GM19043 (cell line): ENCODE measurements at regions not wholly inside any gene's neighbourhood (a gene's known extent, or its start where the extent isn't known, plus 50 kb on each side); places are given as distances from the start of the nearest gene placed in this dataset.

Experiments used
- ATAC-seq: cut with Tn5 transposase; IDR thresholded peaks from one replicate; pipeline ENCODE4 v1.9.1; 2021; ENCODE audit warnings: low read depth; ENCODE audit not compliant: unreplicated experiment

DNA sequence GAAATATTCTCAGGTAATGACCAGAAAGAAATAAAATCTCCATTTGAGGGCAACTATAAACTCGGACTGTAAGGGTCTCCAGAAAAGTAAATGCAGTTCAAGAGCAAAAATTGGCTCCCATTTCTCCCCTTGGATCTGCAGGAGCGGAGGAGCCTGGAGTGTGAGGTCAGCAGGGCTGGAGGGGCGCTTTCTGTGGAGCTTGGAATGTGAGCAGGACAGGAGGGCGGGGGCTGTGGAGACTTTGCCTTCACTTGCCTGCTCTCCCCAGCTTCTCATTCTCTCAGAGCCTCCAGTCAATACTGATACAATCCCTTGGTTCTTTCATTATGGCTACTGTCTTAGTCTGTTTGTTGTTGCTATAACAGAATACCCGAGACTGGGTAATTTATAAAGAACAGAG, 162.8 kb upstream of the ANKH start:
- no peak for ATAC-seq

DNA sequence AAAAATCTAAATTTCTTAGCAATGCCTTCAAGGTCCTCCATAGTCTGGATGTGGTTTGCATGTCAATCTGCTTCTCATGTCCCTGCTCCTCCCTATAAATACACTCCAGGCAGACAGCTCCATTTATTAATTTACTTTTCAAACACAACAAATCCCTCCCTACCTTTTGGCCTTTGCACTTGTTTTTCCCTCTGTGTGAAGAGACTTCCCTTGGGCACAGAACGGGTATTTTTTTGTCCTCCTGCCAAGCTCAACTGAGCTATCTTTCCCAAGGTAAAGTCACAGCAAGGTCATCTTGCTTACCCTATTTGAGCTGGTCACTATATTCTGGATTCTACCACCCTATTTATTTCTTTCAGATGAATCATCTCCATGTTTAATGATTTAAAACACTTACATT, 159.6 kb upstream of the ANKH start:
- ATAC-seq, result no peak

DNA sequence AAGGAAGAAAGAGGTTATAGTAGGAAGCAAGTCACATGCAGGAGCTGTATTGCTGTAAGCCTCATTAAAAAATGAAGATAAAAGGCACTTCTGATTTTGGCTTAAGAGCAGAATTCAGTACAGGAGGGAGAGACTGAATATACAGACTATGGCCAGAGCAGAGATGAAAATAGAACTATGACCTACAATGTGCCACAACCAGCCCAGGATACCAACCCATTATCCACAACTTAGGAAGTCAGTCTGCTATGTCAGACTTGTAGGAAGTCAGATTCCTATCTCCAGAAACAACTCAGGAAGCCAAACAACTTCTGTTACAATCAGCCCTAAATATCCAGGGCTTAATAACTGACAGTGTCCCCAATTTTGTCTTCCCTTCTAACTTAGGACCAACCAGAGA, 156.2 kb upstream of the ANKH start:
- no peak for ATAC-seq

DNA sequence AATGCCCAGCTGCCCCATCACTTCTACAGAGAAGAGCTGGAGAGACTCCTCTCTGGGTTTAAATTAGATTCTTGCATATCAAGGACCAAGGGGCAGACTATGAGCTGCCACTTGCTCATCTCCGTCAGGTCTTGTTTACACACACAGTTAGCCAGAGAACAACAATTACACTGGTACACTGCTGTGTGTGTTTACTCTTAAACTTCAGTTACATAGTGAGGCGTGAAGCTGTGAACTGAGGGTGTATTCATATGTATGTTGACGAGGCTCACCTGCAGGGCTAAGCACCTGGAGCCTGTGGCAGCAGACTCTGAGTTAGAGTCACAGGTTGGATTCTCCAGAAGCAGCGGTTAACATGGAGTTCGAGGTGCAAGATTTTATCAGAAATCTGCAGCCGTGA, 155.4 kb upstream of the ANKH start:
- no peak for ATAC-seq

DNA sequence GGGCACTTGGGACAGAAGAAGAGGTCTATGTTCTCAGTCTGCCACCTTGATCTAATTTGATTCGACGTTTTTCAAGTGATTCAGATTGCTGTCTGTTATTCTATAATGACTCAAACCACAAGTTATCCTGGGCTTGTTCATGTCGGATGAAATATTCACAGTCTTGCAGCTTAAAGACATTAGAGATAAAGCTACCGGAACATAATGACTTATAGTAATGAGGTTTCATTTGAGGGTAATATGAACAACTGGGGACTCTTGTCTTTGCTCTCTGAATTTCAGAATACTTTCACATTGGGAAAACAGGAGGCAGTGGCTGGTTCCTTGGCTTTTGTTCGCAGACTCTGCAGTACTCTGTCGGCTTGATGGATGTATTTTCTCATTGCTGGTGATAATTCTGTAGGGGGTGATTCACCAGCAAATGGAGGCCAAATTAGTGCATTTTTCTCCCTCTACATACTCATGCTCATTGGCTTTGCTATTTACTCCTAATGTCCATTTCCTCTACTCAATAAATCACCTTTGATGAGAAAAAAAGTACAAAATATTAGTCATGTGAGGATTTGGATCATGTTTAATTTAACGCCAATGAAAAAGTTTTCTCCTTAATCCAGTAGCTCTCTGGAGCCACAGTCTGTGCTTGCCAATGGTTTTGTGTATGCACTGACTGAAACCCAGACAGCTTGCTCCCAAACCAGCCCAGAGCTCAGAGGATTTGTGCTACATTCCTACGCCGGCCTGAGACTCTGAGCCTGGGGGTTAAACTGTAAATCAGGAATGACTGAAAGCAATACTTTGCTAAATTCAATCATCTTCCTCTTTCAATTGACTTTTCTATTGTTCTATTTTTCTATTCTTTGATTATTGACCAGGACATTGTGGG, 154.7 kb upstream of the ANKH start:
- no peak for ATAC-seq

DNA sequence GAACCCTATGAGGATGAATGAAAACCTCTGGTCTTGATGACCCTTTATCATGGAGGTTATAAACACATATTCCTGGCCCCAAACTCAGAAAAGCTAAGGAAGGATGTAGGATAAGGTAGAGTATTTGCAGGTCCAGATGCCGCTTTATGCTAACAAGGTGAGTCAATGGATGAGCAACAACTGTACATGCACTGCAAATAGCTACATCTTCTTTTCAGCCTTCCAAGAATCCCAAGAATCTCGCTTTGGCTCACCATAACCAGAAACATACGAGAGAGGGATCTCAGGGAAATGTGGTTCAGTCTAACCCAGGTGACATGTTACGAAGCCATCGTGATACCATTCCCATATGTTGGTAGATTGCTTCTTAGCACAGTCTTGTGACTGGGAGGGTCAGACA, 152.3 kb upstream of the ANKH start:
- ATAC-seq, result no peak

DNA sequence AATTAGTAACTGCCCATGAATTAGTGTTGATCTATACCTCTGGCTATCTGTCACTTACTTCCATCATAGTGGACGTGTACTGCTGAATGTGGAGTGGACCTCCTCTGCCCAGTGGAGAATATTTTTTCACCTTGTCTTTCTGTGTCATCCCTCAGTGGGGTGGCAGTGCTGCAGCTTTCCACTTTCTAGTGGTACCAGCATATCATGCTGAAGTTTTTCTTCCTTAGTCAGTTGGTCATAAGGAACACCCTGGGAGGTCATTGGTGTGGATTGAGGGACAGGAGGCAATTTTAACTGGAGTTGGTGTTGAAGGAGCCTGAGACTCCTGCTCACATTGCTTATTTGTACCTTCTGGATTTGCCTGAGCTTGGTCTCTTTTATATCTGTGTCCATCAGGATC, 151.7 kb upstream of the ANKH start:
- no peak for ATAC-seq

DNA sequence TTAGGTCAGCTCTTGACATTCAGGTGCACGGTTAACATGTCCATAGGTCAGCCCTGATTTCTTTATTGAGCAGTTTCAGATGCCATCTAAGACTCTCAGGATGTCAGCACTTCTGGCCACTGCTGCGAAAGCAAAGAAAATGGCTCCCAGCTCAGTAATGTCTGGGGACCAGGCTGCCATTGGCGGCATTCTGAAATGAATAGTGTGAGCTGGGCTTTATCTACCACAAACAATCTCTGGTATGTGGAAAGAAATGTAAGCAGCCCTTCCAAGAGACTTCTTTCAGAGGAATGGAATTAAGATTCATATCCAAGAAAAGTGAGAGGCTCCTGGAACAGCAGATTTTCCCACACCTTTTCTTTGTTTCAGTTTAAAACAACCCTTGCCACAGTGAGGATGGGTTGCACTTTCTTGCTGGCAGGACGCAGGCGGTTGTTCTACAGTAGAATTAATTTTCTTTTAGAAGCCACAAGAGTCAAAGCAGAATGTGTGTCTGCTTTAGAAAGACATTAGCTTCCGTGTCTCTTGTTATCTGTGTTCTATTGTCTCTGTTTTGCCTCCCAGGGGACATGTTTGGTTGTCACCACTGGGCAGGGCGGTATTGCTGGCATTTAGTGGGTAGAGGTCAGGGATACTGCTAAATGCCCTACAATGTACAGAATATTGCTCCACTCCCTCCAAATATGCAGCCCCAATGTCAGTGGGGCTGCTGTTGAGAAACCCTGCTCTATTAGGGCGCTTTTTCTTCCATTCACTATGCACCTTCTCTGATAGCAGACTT, 149.9 kb upstream of the ANKH start:
- ATAC-seq, result no peak

DNA sequence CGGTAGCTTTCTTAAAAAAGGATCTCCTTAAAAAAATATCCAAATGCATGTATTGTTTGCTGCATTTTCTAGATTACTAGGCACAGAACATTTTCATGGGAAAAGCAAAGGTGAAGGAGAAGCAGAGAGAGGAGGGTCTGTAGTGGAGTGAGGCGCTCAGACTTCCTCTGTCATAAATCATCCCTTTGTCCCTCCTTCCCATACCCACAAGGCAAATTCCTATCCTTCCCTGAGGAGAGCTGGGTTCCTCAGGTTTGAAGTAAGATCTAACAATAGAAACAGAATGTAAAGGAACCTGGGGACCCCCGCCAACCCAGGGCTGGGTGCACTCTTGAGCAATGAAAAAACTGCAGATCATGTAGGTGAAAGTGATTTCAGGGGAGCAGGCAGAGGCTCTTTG, 149.2 kb upstream of the ANKH start:
- no peak for ATAC-seq

DNA sequence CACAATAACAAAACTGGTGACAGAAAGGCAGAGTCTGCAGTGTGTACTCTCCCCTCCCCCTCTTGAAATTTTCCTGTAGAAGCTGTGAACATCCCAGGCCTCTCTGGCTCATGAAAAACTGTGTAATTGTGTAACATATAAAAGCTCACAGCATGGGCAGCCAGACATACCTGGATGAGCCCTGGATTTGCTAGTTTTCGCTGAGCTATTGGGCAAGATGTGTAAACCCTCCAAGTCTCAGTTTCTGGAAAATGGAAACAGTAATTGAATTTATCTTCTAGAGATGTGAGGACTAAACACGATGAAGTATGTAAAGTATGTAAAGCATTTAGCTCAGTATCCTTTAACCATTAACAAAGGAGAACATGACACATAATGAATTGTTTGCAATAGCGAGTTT, 143.2 kb upstream of the ANKH start:
- no peak for ATAC-seq

DNA sequence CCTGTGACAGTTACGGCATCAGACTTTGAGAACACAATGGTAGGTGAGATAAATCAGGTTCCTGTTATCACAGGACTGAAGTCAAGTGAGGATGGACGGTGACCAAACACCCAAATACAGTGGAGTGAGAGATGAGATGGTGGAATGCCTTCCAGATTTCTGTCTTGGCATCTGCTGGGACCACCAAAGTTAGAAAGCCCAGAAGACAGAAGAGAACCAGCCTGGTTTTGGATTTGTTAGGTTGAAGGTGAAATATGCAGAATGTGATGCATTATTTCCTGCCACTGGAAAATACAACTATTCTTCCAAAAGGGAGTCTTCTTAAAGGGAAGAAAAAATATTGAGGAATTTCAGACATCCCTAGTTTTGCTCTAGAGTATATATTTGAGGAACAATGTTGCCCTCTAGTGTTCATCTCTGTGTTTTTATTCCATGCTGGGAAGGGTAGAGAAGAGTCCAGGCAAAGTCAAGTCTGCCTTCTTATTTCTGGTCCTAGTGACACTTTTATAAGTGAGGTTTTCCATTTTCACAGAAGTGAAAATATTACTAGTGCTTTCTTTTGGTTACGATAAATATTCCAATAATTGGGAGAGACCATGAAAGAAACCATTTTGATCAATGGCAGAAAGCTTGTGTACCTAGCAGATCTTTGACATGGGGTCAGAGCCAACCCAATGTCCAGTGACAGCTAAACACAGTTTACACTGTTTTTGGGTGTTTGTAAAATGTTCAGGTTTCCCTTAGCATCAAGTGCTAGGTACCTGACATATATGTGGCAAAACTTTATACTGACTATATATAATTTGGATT, 142.3 kb upstream of the ANKH start:
- no peak for ATAC-seq

DNA sequence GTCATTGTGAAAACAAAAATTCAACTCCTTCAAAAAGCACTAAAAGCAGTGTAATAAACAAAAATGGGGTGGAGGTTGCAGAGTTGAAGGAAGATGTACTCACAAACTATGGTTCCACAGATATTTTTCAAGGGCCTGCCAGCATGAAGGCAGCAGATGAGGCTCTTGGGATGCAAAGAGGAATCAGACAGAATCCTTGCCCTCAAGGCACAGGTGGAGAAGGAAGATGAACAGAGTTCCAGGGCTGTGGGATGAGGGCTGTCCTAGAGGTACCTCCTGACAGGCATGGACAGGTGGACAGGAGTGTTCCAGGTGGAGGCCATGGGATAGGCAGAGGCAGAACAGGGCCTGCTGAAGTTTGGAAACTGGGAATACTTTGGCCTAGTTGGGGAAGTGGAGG, 140.5 kb upstream of the ANKH start:
- no peak for ATAC-seq

DNA sequence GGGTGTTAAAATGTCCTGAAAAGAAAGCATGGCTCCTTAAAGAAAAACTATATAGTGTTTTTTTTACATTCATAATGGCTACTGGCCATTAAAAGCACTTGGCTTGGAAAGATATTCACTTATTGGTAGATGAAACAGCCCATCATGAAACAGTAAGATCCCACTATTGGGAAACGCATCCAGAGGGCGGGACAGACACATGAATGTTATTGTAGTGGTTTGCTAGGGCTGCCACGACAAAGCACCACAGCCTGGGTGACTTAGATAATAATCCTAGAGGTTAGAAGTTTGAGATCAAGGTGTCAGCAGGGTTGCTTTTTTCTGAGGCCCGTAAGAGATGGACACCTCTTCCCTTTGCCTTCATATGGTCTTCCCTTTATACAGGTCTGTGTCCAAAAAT, 139.4 kb upstream of the ANKH start:
- ATAC-seq, result no peak

DNA sequence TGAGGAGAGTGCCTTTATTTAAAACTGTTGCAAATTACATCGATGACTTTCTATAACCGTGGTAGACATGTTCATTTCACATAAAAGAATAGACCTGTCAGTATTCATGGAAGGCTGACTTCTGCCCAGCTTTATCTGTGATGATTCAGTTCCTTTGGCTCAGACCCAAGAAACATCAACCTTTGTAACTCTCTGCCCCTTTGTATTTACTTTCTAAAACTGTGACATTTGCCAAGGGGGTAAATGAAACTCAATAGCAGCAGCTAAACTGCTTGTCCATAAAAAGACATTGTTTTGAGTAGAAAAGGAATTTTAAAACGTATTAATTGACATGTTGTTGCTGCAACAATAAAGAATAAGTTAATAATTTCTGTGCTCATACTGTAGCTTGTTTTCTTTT, 137.8 kb upstream of the ANKH start:
- no peak for ATAC-seq

DNA sequence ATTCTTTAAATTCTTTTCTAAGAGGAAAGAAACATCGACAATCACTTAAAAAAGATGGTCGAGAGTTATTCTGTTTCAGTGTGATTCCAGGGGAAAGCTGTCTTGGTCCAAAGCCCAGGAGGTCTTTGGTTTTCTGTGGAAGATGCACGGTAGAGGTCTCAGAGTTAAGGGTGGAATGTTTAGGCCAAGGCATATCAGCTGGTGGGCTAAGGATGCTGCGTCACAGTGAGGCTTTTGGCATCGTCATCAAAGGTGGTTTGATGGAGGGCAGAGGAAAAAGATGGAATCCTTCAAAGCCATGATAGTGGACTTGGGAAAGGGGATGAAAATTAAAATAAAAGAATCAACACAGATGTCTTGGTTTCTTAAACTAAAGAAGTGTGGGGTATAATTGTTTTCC, 137.3 kb upstream of the ANKH start:
- no peak for ATAC-seq

DNA sequence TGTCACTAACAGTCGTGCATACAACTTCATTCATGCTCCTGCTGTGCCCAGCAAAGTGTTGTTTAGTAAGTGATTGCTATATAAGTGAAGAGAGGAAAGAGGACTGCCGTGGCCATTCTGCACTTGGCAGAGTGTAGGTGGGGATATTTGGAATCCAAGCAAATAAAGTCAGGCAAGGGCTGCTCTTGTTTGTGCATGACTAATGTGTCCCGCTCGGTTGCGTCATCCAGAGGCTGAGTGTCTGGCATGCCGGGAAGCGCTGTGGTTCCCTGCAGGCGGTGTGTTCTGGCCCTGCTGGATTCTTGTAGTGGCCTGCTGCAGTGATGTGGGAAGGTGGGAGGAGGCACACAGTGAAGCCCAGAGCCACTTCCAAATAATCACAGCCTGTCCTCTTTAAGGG, 136.9 kb upstream of the ANKH start:
- ATAC-seq, result no peak

DNA sequence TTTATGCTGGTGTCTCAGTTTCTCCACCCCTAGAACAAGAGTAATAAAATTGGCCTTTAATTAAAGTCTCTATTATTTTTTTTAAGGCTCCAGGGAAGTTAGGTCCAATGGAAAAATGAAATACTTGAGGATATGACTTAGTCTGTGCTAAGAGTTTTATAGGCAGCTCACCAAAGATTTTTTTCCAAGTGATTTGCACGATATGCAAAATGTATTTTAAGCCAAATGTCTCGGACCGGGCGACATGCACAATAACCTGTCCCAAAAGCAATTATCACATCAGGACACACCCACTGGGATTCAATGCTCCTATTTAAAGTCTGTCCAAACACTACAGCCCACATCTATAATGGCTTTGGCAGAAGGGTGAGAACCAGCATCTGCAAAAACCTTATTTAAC, 136.1 kb upstream of the ANKH start:
- ATAC-seq, result no peak

DNA sequence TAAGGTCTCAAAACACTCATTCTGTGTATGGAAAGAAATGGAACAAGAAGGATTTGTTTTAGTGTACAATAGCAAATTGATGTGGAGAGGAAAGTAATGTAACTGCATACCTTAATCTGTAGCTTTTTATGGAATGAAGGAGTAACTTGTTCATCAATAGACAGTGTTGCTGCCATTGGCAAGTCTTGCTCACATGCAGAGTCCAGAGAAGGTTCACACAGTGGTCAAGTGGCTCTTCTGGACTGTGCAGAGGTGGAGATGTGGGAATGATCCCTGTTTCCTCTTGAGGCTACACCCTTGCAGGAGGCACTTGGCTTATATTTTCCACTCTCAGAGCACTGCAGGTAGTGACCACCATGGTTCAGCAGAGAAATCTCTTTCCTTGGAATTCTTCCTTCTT, 132.9 kb upstream of the ANKH start:
- ATAC-seq, result no peak

DNA sequence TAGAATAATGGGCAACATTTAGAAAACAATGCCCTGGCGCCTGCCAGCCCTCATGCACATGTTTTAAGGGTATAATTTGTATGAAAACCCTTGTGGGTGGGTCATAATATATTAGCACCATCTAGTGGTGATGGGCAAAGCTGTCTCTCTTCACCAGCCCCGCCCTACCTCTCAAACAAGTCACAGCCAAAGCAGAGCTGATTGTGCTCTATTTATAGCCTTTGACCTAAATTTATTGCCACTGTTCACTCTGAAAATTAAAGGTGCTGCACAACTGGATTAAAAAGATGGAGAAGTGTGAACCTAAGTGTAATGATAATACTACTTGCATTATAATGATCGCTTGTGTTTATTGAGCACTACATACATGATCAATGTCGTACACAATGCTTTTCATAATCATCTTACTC, 131.9 kb upstream of the ANKH start:
- ATAC-seq, result peak; percentile 88

DNA sequence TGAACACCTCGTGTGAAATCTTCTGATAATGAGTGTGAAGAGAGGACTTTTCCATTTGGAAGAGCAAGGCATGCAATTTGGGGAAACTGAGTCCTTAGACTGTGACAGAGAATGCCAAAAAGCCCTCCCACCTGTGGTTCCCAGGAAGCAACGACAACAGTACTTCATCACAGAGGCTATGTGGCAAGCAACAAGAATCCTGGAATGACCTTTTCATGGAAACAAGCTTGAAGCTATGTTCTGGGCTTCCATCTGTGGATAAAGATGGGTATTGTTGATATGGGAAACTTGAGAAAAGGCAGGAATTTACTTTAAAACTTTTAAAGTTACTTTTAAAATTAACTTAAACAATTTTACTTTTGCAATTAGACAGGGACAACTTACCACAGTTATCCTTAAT, 131.2 kb upstream of the ANKH start:
- no peak for ATAC-seq

DNA sequence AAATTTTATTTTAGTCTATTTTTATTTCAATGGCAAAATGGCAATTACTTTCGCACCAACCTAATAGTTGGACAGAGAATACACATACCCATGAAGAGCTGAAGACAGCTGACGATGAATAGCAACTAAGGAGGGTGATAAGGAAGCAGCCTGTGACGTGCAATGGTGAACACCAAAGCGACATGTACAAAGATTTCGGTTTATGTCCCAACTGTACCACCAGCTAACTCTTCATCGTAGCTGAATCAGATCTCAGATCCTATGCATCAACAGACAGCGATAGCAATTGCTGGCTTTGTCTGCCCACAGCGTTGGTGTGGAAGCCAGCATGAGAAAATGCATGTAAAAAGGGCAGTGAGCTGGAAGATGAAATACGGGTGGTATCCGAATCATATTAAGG, 130.6 kb upstream of the ANKH start:
- ATAC-seq, result no peak
